IPS-NIHi11 (cell line): ENCODE measurements at regions not wholly inside any gene's neighbourhood (a gene's known extent, or its start where the extent isn't known, plus 50 kb on each side); places are given as distances from the start of the nearest gene placed in this dataset.

Experiments
- DNase-seq: peaks from one replicate; pipeline ENCODE4 v3.0.0; 2012; ENCODE audit warnings: mixed read lengths, low spot score

DNA sequence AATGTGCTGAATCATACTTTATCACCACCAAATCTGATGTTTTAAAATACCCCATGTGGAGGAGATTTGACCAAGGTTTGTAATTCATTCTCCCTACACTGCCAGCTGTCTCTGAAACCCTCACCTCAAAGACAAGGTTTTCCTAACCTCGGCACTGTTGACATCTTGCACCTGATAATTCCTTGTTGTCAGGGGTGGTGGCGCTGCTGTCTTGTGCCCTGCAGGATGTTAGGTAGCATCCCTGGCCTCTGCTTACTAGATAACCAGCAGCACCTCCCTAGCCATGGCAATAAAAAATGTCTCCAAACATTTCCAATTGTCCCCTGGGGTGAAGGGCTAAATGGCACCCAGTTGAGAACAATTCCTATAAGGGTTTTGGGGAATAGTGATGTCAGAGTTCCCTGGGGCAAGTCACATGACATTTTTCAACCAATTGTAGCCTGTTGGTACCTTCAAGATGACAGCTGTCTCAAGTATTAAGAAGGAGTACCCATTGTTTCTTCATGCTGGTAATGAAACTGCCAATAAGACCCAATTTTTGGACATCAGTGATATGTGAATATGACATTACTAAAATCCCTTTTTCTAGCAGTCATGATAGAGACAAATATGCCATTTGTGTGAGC, 160.6 kb upstream of the PLCXD3 start:
- no peak for DNase-seq

DNA sequence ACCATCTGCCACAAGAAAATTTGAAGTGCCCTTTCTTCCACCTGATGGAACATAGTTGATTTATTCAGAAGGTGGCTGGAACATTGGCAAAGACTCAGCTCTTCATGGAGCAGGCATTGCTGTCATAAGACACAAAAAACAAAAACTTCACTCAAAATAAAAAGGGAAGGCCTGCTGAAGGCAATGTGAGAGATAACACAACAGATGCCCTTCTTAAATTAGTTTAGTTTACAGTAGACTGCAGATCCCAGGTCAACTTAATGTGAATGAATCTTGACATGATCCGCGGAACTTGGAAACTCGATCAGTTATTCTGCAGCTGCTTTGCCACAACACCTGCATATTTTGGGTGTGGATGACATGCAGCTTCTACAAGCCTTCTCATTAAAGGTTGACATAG, 159.8 kb upstream of the PLCXD3 start:
- DNase-seq, result no peak

DNA sequence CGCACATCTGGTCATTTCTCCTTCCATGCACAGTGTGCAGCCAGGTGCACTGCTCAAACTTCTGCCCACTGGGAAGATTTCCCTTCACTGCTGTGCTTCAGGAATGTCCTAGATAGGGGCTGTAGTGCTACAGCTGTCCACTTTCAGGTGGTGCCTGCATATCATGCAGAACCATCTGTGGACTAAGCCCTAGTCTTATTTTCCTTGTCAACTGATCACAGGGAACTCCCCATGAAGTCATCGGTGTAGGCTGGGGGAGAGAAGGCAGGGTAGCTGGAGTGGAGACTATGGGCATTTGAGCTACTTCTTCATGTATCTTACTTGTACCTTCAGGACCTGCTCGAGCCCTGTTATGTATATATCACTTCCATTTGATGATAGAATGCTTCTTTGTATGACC, 150.9 kb upstream of the PLCXD3 start:
- DNase-seq, result no peak

GRCh38 chr5:41656597-41656996, 146.2 kb upstream of the PLCXD3 start:
- no peak for DNase-seq

DNA sequence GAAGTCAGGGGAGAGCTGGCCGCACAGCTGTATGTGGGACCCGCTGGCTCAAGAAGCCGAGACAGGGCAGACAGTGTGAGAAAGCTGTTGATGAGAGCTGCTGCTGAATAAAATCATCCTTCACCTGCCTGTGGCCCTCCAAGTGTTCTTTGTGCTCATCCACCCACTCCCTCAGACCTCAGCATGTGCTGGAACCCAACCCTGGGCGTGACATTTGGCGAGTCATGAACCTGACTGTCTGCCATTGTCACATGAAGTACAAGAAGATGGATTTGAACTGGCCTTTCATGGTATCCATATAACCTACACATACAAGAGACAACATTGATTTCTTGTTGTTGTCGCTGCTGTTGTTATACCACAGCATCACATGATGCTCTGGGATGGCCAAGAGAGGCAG, 139.7 kb upstream of the PLCXD3 start:
- no peak for DNase-seq

DNA sequence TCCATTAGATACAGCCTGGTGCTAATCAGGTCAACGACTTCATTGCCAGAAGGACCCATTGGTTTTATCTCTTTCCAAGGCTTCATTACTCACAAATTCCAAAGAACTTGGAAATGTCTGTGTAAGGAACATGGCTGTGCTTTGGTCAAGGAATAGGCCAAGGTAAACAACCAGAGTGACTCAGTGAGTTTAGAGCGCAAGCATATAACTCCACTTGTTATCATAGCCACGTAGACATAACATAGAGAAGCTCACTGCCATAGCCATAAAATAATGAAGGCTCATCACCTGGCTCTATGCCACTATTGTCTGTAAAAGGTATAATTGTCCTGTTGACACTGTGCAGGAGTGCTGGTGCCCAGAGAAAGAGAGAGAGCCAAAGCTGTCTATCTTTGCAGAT, 139.3 kb upstream of the PLCXD3 start:
- no peak for DNase-seq

- peak; percentile 14 for DNase-seq
These were observed 138.6 kb upstream of the PLCXD3 start for GRCh38 chr5:41648996-41649395.

- DNase-seq, result no peak
These were observed 131.2 kb upstream of the PLCXD3 start for GRCh38 chr5:41641621-41642020.

- DNase-seq, result no peak
These were observed 128.3 kb upstream of the PLCXD3 start for GRCh38 chr5:41638685-41639084.

- no peak for DNase-seq
These were observed 127.5 kb upstream of the PLCXD3 start for GRCh38 chr5:41637869-41638268.

- peak; percentile 7 for DNase-seq
These were observed 127.0 kb upstream of the PLCXD3 start for GRCh38 chr5:41637424-41637823.

GRCh38 chr5:41636605-41637004, 126.2 kb upstream of the PLCXD3 start:
- peak; percentile 44 for DNase-seq

GRCh38 chr5:41629897-41630296, 119.5 kb upstream of the PLCXD3 start:
- no peak for DNase-seq

GRCh38 chr5:41625571-41625970, 115.2 kb upstream of the PLCXD3 start:
- DNase-seq, result no peak

DNA sequence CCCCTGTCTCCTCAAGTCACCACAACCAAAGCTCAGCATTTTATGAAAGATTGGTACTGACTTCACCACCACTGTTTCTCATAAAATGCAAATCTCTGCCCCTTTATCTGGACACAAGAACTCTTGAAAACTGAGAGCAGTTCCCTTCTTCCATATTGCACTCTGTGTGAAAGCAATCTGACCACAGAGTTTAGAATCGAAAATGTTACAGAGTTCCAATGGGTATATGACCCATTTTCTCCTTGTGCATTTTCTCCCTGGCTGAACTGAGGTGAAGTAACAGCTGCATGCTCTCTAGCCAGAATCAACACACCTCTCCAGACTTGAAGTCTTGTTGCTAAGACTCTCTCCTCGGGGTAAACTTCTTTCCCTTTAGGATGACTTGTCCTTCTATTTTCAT, 111.0 kb upstream of the PLCXD3 start:
- no peak for DNase-seq

GRCh38 chr5:41617843-41618515, 107.6 kb upstream of the PLCXD3 start:
- no peak for DNase-seq

- DNase-seq, result no peak
These were observed 100.0 kb upstream of the PLCXD3 start for GRCh38 chr5:41610386-41610785.

DNA sequence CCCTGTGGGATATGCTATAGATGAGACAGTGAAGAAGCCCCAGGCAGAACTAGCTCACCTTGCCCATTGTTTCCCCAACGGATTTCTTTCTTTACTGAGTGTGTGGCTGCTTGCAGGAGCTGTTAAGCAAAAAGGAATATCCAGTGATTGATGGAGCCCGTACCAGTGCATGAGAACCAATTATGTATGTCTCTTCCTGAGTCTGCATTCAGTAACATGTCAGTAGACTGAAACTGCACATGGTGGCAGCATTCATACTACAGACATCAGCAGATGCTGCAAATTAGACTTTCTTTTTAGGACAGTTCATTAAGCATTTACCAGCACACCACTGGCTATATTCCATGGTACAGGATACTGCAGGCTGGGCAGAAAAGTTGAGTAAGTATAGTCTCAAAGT, 90.3 kb upstream of the PLCXD3 start:
- no peak for DNase-seq

DNA sequence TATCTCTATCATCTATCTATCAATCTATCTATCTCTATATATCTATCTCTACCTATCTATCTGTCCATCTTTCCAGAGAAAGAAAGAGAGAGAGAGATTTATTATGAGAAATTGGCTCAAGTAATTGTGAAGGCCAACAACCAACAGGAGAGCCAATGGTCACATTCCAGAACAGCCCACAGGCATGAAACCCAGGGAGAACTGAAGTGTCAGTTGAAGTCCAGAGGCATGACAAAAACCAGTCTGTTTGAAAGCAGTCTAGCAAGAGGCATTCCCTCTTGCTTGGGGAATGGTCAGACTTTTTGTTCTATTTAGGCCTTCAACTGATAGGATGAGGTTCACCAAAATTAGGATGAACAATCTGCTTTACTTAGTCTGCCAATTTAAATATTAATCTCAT, 87.6 kb upstream of the PLCXD3 start:
- DNase-seq, result no peak

- no peak for DNase-seq
These were observed 77.3 kb upstream of the PLCXD3 start for GRCh38 chr5:41587668-41588067.

DNA sequence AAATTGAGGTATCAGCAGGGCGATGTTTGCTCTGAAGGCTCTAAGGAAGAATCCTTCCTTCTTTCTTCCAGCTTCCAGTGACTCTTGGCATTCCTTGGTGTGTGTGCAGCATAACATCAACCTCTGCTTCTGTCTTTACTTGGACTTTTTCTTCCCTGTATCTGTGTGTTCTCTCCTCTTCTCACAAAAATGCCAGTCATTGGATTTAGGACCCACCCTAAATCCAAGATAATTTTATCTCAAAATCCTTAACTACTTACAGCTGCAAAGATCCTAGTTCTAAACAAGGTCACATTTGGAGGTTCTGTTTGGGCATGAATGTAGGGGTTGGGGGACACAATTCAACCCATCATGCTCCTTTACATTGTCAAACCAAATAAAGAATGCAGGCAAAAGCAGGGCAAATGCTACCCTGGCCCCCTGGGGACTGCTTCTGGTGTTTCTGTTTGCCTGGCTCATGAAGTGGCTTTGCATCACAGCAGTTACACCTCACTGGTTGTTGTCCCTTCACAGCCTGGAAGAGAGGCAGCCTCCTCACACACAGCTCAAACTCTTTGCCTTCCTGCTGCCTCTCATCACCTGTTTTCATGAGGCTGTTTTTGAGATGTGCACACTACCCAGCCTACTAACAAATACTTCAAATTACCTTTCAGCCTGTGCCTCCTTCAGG, 64.8 kb upstream of the PLCXD3 start:
- DNase-seq, result peak; percentile 27

DNA sequence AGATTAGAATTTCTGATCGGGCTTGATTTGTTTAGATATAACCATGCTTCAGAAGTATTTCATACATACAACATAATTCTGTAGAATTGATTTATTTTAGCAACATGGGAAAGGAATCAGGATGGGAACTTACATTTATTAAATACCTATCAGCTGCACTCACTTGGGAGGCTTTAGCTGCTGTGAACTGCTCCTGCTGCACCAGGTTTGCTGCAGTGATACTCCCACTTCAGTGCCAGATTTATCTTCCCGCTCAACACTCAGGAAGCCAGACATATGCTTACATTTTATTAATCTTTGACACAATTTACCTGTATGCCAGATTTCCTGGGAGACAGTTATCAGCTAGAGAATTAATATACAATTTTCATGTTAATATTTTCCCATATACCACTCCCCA, 64.0 kb upstream of the PLCXD3 start:
- DNase-seq, result no peak
